IMR-90 (cell line): ENCODE measurements at regions not wholly inside any gene's neighbourhood (a gene's known extent, or its start where the extent isn't known, plus 50 kb on each side); places are given as distances from the start of the nearest gene placed in this dataset.

Experiments used
- BHLHE40 ChIP-seq: fragments of 150-350 bp; IDR thresholded peaks from 2 replicates; pipeline ENCODE4 v1.6.1; 2016; ENCODE audit warnings: mild to moderate bottlenecking, low read depth, low read length
- CHD1 ChIP-seq: IDR thresholded peaks from 2 replicates; pipeline ENCODE4 v1.6.1; 2012; ENCODE audit warnings: low read depth, low read length, improper control_type of control experiment
- MAFK ChIP-seq: IDR thresholded peaks from 2 replicates; pipeline ENCODE4 v1.6.1; 2012; ENCODE audit warnings: low read depth, low read length, improper control_type of control experiment
- MAZ ChIP-seq: IDR thresholded peaks from 2 replicates; pipeline ENCODE4 v1.6.1; 2012; ENCODE audit warnings: low read depth, mild to moderate bottlenecking, low read length, improper control_type of control experiment, moderate library complexity, borderline replicate concordance
- MXI1 ChIP-seq: IDR thresholded peaks from 2 replicates; pipeline ENCODE4 v1.6.1; 2012; ENCODE audit warnings: low read depth, mild to moderate bottlenecking, low read length, moderate library complexity, borderline replicate concordance
- POLR2A ChIP-seq: IDR thresholded peaks from 2 replicates; pipeline ENCODE4 v1.6.1; 2012; ENCODE audit warnings: mild to moderate bottlenecking, low read depth, low read length
- RAD21 ChIP-seq: IDR thresholded peaks from 2 replicates; pipeline ENCODE4 v1.6.1; 2012; ENCODE audit warnings: low read length, improper control_type of control experiment
- SMC3 ChIP-seq: fragments of 150-350 bp; IDR thresholded peaks from 2 replicates; pipeline ENCODE4 v1.6.1; 2016; ENCODE audit warnings: low read depth, mild to moderate bottlenecking, antibody characterized with exemption, low read length, moderate library complexity
- TF ChIP-seq, protein P1 (sequence below): conservative IDR thresholded peaks from 2 replicates; pipeline ENCODE4 v1.5.1; 2012; ENCODE audit warnings: mild to moderate bottlenecking, low read depth, low read length, improper control_type of control experiment
- TF ChIP-seq, protein P2 (sequence below): fragments of 150-350 bp; IDR thresholded peaks from 2 replicates; pipeline ENCODE4 v1.6.1; 2016; ENCODE audit warnings: low read depth, mild to moderate bottlenecking, low read length, moderate library complexity, borderline replicate concordance
- TF ChIP-seq, protein P3 (sequence below): fragments of 150-350 bp; IDR thresholded peaks from 2 replicates; pipeline ENCODE4 v1.6.1; 2017; ENCODE audit warnings: mild to moderate bottlenecking, antibody characterized with exemption, low read length, low read depth

DNA sequence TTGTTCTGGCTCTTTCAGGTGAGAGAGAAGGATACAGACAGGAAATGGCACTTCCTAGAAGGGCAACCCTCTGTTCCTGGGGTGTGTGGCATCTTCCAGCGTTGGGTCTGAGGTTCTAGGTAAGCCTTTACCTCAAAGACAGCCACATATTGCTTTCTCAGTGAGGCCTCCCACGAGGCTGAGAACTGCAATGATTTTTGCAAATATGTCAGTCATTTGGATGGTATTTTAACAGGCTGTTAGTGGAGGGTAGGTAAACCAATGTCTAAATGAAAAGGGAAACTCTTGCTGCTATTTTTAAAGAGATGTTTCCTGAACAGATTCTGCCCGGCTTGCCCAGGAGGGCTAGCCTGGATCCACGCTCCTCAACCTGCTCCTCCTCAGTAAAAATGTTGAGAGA is 240.3 kb upstream of the KLF6 start:
- no peak for TF ChIP-seq POLR2A
- no peak for TF ChIP-seq MXI1
- TF ChIP-seq SMC3 = no peak
- TF ChIP-seq, protein P1, sequence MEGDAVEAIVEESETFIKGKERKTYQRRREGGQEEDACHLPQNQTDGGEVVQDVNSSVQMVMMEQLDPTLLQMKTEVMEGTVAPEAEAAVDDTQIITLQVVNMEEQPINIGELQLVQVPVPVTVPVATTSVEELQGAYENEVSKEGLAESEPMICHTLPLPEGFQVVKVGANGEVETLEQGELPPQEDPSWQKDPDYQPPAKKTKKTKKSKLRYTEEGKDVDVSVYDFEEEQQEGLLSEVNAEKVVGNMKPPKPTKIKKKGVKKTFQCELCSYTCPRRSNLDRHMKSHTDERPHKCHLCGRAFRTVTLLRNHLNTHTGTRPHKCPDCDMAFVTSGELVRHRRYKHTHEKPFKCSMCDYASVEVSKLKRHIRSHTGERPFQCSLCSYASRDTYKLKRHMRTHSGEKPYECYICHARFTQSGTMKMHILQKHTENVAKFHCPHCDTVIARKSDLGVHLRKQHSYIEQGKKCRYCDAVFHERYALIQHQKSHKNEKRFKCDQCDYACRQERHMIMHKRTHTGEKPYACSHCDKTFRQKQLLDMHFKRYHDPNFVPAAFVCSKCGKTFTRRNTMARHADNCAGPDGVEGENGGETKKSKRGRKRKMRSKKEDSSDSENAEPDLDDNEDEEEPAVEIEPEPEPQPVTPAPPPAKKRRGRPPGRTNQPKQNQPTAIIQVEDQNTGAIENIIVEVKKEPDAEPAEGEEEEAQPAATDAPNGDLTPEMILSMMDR = no peak
- no peak for TF ChIP-seq BHLHE40
- TF ChIP-seq RAD21 = no peak
- TF ChIP-seq, protein P2, sequence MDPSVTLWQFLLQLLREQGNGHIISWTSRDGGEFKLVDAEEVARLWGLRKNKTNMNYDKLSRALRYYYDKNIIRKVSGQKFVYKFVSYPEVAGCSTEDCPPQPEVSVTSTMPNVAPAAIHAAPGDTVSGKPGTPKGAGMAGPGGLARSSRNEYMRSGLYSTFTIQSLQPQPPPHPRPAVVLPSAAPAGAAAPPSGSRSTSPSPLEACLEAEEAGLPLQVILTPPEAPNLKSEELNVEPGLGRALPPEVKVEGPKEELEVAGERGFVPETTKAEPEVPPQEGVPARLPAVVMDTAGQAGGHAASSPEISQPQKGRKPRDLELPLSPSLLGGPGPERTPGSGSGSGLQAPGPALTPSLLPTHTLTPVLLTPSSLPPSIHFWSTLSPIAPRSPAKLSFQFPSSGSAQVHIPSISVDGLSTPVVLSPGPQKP = no peak
- TF ChIP-seq MAFK = no peak
- TF ChIP-seq, protein P3, sequence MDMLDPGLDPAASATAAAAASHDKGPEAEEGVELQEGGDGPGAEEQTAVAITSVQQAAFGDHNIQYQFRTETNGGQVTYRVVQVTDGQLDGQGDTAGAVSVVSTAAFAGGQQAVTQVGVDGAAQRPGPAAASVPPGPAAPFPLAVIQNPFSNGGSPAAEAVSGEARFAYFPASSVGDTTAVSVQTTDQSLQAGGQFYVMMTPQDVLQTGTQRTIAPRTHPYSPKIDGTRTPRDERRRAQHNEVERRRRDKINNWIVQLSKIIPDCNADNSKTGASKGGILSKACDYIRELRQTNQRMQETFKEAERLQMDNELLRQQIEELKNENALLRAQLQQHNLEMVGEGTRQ = no peak
- TF ChIP-seq MAZ = no peak
- TF ChIP-seq CHD1 = no peak
